ENCODE measurements at regions not wholly inside any gene's neighbourhood (a gene's known extent, or its start where the extent isn't known, plus 50 kb on each side); places are given as distances from the start of the nearest gene placed in this dataset.

GRCh38 chr14:22230517-22230916, 358.5 kb downstream of the DAD1 start:
- TF ChIP-seq, protein P1, sequence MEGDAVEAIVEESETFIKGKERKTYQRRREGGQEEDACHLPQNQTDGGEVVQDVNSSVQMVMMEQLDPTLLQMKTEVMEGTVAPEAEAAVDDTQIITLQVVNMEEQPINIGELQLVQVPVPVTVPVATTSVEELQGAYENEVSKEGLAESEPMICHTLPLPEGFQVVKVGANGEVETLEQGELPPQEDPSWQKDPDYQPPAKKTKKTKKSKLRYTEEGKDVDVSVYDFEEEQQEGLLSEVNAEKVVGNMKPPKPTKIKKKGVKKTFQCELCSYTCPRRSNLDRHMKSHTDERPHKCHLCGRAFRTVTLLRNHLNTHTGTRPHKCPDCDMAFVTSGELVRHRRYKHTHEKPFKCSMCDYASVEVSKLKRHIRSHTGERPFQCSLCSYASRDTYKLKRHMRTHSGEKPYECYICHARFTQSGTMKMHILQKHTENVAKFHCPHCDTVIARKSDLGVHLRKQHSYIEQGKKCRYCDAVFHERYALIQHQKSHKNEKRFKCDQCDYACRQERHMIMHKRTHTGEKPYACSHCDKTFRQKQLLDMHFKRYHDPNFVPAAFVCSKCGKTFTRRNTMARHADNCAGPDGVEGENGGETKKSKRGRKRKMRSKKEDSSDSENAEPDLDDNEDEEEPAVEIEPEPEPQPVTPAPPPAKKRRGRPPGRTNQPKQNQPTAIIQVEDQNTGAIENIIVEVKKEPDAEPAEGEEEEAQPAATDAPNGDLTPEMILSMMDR (IDR thresholded peaks at IDR 0.05) = no peak
- TF ChIP-seq POLR2AphosphoS5 (IDR thresholded peaks at IDR 0.05) = no peak
- no peak for TF ChIP-seq POLR2A (IDR thresholded peaks at IDR 0.05)

Measured in upper lobe of left lung (tissue), 4 donors.